ENCODE measurements at regions not wholly inside any gene's neighbourhood (a gene's known extent, or its start where the extent isn't known, plus 50 kb on each side); places are given as distances from the start of the nearest gene placed in this dataset.

GRCh38 chr1:234540404-234540762 lies 61.4 kb upstream of the TARBP1 start:
- no peak overlapping the region for H3K9ac ChIP-seq (ENCODE audit: control insufficient read depth, extremely low read depth, insufficient read depth, low read length)
- peak overlapping the region; percentile 92 for H3K27ac ChIP-seq (ENCODE audit: control insufficient read depth, insufficient read depth, low read length)
- FAIRE-seq = no peak
- TF ChIP-seq EZH2 (IDR thresholded peaks at IDR 0.05; ENCODE audit: low read length) (no peak), CTCF (optimal IDR thresholded peaks at IDR 0.05 in 1 of 3, IDR thresholded peaks at IDR 0.05 in 1 of 3, conservative IDR thresholded peaks at IDR 0.05 in 1 of 3; ENCODE audit: extremely low read depth in 1 of 3, insufficient read depth in 2 of 3, low read length in 3 of 3) (no peak)
- no peaks in the 10 kb centered on the region for H3K9me1 ChIP-seq (ENCODE audit: control insufficient read depth, extremely low read depth, insufficient read depth, low read length)
- peaks cover 76% of the 10 kb centered on the region for H3K4me1 ChIP-seq (ENCODE audit: control insufficient read depth, extremely low read depth, insufficient read depth, low read length)
- dilution Hi-C loops (cut with MboI; ENCODE audit: extremely low pct_ligation_motif_present, low sequenced_read_pairs) = no loop called here
- DNase-seq (ENCODE audit: low read depth, low spot score) = no peak
- H3K4me2 ChIP-seq (ENCODE audit: control insufficient read depth, extremely low read depth, insufficient read depth, low read depth, low read length) = no peak overlapping the region
- H3K36me3 ChIP-seq (ENCODE audit: control insufficient read depth in 2 of 2, extremely low read depth in 1 of 2, insufficient read depth in 2 of 2, low read length in 2 of 2) = no peaks in the 10 kb centered on the region
- no peak overlapping the region for H3K4me3 ChIP-seq (ENCODE audit: control insufficient read depth in 2 of 3, extremely low read depth in 1 of 3, insufficient read depth in 2 of 3, low read depth in 1 of 3, low read length in 3 of 3)
- H3K9me3 ChIP-seq (ENCODE audit: control insufficient read depth, low read depth, low read length) = no peaks in the 10 kb centered on the region
- no peaks in the 10 kb centered on the region for H3K27me3 ChIP-seq (ENCODE audit: control insufficient read depth, extremely low read depth, insufficient read depth, low read length)
- H3K79me2 ChIP-seq (ENCODE audit: control insufficient read depth, insufficient read depth, low read length) = no peaks in the 10 kb centered on the region
- H4K20me1 ChIP-seq (ENCODE audit: control insufficient read depth, extremely low read depth, insufficient read depth, low read length) = no peaks in the 10 kb centered on the region
- peak overlapping the region; percentile 2 for H2AFZ ChIP-seq (ENCODE audit: control insufficient read depth, low read length)

DNA sequence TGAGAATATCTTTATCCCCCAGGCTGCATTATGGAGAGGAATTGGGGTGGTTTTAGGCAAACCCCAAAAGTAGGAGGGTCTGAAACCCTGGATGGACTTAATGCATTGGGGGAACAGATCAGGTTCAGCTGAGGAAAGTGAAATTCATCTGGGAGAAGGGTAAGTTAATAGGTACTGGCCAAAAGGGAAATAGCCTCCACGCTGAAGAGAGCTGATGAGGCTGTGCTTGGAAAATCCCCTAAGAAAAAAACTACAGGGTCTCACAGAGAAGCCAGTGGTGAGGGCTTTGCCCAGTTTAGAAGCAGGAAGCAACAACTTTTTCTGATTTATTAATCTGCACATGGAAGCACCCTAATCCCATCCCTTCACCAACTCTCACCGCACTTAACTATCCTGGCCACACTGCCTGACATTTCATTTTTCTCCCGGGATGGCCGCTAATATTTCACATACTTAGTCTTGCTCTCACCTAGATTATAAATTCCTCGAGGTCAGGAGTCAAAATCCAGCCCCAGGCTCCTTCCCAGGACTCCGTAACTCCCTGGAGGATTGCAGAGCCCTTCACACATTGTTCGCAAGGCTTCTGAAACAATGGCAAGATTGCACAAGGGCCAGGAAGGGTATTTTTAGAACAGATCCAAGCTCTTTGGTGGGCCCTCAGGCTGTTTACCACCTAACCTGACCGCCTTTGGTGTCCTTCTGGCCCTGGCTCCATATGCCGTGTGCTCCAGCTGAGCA lies 60.9 kb upstream of the TARBP1 start:
- H3K4me1 ChIP-seq (ENCODE audit: control insufficient read depth, extremely low read depth, insufficient read depth, low read length) = peaks cover 72% of the 10 kb centered on the region
- H3K27ac ChIP-seq (ENCODE audit: control insufficient read depth, insufficient read depth, low read length) = peak overlapping the region; percentile 92
- H2AFZ ChIP-seq (ENCODE audit: control insufficient read depth, low read length) = peak overlapping the region; percentile 4
- no peaks in the 10 kb centered on the region for H4K20me1 ChIP-seq (ENCODE audit: control insufficient read depth, extremely low read depth, insufficient read depth, low read length)
- H3K4me2 ChIP-seq (ENCODE audit: control insufficient read depth, extremely low read depth, insufficient read depth, low read depth, low read length) = peak overlapping the region; percentile 69
- FAIRE-seq (no peak), DNase-seq (ENCODE audit: low read depth, low spot score) (no peak)
- dilution Hi-C loops (cut with MboI; ENCODE audit: extremely low pct_ligation_motif_present, low sequenced_read_pairs) = no loop called here
- H3K9me1 ChIP-seq (ENCODE audit: control insufficient read depth, extremely low read depth, insufficient read depth, low read length) = no peaks in the 10 kb centered on the region
- TF ChIP-seq CTCF (optimal IDR thresholded peaks at IDR 0.05 in 1 of 3, IDR thresholded peaks at IDR 0.05 in 1 of 3, conservative IDR thresholded peaks at IDR 0.05 in 1 of 3; ENCODE audit: extremely low read depth in 1 of 3, insufficient read depth in 2 of 3, low read length in 3 of 3) = no peak
- no peak for TF ChIP-seq EZH2 (IDR thresholded peaks at IDR 0.05; ENCODE audit: low read length)
- no peaks in the 10 kb centered on the region for H3K9me3 ChIP-seq (ENCODE audit: control insufficient read depth, low read depth, low read length)
- H3K4me3 ChIP-seq (ENCODE audit: control insufficient read depth in 2 of 3, extremely low read depth in 1 of 3, insufficient read depth in 2 of 3, low read depth in 1 of 3, low read length in 3 of 3) = no peak overlapping the region
- H3K36me3 ChIP-seq (ENCODE audit: control insufficient read depth in 2 of 2, extremely low read depth in 1 of 2, insufficient read depth in 2 of 2, low read length in 2 of 2) = no peaks in the 10 kb centered on the region
- no peaks in the 10 kb centered on the region for H3K27me3 ChIP-seq (ENCODE audit: control insufficient read depth, extremely low read depth, insufficient read depth, low read length)
- no peaks in the 10 kb centered on the region for H3K79me2 ChIP-seq (ENCODE audit: control insufficient read depth, insufficient read depth, low read length)
- H3K9ac ChIP-seq (ENCODE audit: control insufficient read depth, extremely low read depth, insufficient read depth, low read length) = peak overlapping the region; percentile 78

All from keratinocyte (primary cell).